GM06990 (cell line): ENCODE measurements at regions not wholly inside any gene's neighbourhood (a gene's known extent, or its start where the extent isn't known, plus 50 kb on each side); places are given as distances from the start of the nearest gene placed in this dataset.

Experiments used
- DNase-seq: peaks from one replicate; pipeline ENCODE4 v3.0.0-alpha.2; 2011; ENCODE audit not compliant: insufficient read length; ENCODE audit errors: extremely low read depth
- H3K27me3 ChIP-seq: replicated peaks from 2 replicates; pipeline ENCODE4 v1.6.0; 2011; ENCODE audit warnings: low read length; ENCODE audit not compliant: control insufficient read depth, insufficient read depth
- H3K36me3 ChIP-seq: 2 replicates; pipeline ENCODE4 v1.5.1; 2011; ENCODE audit warnings: low read length; ENCODE audit not compliant: control insufficient read depth, insufficient read depth
- H3K4me3 ChIP-seq: replicated peaks from 2 replicates; pipeline ENCODE4 v1.5.1; 2011; ENCODE audit warnings: low read depth, mild to moderate bottlenecking, control low read depth, low read length
- CTCF ChIP-seq: IDR thresholded peaks from 2 replicates; pipeline ENCODE4 v1.5.1; 2011; ENCODE audit warnings: low read length, control low read depth, mild to moderate bottlenecking, inconsistent platforms; ENCODE audit not compliant: insufficient read depth, poor library complexity, severe bottlenecking

GRCh38 chr20:39862470-39862891, 826.6 kb downstream of the MAFB start:
- no peaks in the 10 kb centered on the region for H3K36me3 ChIP-seq
- no peaks in the 10 kb centered on the region for H3K27me3 ChIP-seq
- no peak for TF ChIP-seq CTCF
- DNase-seq, result no peak
- no peak overlapping the region for H3K4me3 ChIP-seq

- no peak overlapping the region for H3K4me3 ChIP-seq
- DNase-seq, result no peak
- TF ChIP-seq CTCF, result no peak
- no peaks in the 10 kb centered on the region for H3K36me3 ChIP-seq
- no peaks in the 10 kb centered on the region for H3K27me3 ChIP-seq
Measured at GRCh38 chr20:39861381-39861780, 827.7 kb downstream of the MAFB start.

GRCh38 chr20:39857835-39858234, 831.2 kb downstream of the MAFB start:
- TF ChIP-seq CTCF, result no peak
- H3K36me3 ChIP-seq, result no peaks in the 10 kb centered on the region
- no peak for DNase-seq
- H3K4me3 ChIP-seq, result no peak overlapping the region
- H3K27me3 ChIP-seq, result no peaks in the 10 kb centered on the region

GRCh38 chr20:39857187-39857586, 831.8 kb downstream of the MAFB start:
- DNase-seq, result no peak
- no peaks in the 10 kb centered on the region for H3K27me3 ChIP-seq
- H3K36me3 ChIP-seq, result no peaks in the 10 kb centered on the region
- no peak overlapping the region for H3K4me3 ChIP-seq
- no peak for TF ChIP-seq CTCF

- H3K36me3 ChIP-seq, result no peaks in the 10 kb centered on the region
- no peak for DNase-seq
- H3K4me3 ChIP-seq, result no peak overlapping the region
- no peak for TF ChIP-seq CTCF
- no peaks in the 10 kb centered on the region for H3K27me3 ChIP-seq
Measured at GRCh38 chr20:39855799-39856198, 833.2 kb downstream of the MAFB start.

GRCh38 chr20:39855056-39855455, 834.0 kb downstream of the MAFB start:
- TF ChIP-seq CTCF, result no peak
- DNase-seq, result no peak
- Histone ChIP-seq H3K27me3 (no peaks in the 10 kb centered on the region), H3K36me3 (no peaks in the 10 kb centered on the region), H3K4me3 (no peak overlapping the region)
